Hematopoietic multipotent progenitor cell treated with erythropoietin and hydrocortisone succinate and interleukin-3 and kit ligand, for 17 days (in vitro differentiated cells): ENCODE measurements at regions not wholly inside any gene's neighbourhood (a gene's known extent, or its start where the extent isn't known, plus 50 kb on each side); places are given as distances from the start of the nearest gene placed in this dataset.

Experiments
- DNase-seq: peaks from one replicate; pipeline ENCODE4 v3.0.0-alpha.2; 2015; ENCODE audit warnings: low spot score

DNA sequence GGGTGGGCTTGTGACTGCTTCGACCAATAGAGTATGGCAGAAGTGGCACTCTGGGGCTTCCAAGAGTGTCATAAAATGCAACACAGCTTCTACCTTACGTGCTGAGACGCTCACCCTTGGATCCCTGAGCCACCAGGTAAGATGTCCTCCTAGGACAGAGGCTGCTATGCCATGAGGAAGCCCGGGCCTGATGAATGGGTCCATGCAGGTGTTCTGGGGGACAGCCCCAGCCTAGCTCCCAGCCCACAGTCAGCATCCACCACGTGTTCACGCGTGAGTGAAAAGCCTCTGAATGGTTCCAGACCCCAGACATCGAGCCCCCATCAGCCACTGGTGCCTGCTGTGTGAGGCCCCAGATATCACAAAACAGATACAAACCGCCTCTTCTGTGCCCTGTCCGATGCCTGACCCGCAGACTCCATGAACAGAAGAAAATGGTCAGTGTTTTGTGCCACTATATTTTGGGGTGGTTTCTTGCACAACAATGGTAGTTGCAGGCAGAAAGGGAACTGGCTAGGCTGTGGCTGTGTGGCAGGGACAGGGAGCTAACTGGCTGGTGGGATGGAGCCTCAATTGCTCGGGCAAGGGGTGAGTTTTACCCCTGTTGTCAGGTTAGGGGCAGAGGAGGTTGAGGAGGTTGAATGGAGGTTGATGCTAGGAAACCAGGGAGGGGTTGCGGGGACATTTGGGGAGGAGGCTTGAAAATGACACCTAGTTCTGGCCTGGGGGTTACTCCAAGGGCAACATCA lies 92.2 kb downstream of the LINGO1 start:
- DNase-seq = no peak

DNA sequence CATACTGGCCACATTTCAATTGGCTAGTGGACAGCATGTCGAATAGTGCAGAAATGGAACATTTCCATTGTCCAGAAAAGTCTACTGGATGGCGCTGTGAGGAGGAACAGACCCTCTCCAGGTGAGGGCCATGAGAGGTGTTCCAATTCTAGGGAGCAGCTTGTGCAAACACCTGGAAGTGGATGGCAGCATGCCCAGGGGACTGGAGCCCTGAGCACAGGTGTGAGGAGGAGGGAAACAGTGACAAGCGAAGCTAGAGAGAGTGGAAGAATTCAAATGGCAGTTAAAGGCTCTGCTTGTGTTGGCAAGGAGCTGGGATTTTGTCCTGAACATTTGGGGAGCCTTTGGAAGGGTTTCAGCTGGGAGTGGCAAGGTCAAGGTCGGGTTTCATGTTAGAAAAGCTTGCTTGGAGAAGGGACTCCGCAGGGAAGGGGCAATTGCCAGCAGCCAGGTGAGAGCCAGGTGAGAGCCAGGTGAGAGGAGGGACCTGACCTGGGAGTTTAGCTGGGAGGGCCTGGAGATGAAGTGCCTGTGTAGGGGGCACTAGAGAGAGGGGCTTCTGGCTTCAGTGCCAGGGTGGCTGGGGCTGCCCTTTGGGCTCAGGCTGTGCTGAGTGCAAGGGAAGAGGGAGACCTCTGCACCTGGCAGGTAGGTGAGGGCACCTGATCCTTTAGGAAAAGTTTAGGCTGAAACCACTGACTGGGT lies 93.8 kb downstream of the LINGO1 start:
- no peak for DNase-seq

DNA sequence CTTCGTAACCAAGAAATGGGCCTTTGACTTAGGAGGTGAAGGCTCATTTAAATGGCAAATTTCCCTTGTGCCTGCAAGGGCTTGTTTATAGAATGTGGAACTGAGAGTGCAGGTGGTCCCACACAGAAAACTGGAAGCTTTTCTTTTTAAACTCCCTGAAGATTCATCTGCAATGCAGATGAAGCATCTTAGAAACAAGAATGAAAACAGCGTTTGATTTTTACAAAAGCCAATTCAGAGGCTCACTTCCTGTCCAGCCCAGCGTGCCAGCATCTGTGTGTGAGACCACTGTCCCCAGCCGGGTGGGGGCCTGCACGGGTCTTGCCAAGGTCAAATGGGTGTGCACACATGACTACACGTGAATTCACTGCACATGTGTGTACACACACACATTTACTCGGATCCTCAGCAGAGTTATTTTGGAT lies 94.7 kb downstream of the LINGO1 start:
- no peak for DNase-seq

DNA sequence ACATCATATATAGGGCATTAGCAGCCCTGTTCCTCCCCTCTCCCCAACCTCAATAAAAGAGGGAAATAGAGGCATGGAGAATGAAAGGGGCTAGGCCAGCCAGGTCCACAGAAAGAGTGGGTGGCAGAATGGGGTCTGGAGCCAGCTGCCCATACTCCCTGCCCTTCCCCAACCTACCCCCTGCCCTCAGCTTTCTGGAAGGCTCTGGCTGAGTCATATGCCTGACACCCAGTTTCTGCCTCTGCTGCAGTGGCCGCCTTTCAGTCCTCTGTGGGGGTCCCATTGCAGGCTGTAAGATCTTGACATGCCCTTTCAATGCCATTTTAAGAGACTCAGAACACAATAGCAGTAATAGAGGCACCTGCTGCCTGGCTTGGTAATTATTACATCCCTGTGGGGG lies 95.7 kb downstream of the LINGO1 start:
- DNase-seq = no peak

DNA sequence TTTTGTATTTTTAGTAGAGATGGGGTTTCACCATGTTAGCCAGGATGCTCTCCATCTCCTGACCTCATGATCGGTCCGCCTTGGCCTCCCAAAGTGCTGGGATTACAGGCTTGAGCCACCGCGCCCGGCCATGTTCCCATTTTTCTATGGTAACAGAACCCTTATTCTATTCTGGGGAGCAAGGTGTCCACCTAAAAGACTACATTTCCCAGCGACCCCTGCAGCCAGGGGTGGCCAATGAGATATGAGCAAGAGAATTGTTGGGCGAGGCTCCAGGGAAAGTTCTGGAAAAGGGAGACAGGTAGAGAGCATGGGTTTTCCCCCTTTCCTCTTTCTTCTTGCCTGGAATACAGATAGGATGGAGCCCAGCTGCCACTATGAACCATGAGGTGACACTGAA lies 96.9 kb downstream of the LINGO1 start:
- DNase-seq = no peak
